HG02759 (cell line): ENCODE measurements at regions not wholly inside any gene's neighbourhood (a gene's known extent, or its start where the extent isn't known, plus 50 kb on each side); places are given as distances from the start of the nearest gene placed in this dataset.

Experiments
- ATAC-seq: cut with Tn5 transposase; IDR thresholded peaks from one replicate; pipeline ENCODE4 v1.9.1; 2021; ENCODE audit warnings: mild to moderate bottlenecking, moderate library complexity; ENCODE audit not compliant: unreplicated experiment

DNA sequence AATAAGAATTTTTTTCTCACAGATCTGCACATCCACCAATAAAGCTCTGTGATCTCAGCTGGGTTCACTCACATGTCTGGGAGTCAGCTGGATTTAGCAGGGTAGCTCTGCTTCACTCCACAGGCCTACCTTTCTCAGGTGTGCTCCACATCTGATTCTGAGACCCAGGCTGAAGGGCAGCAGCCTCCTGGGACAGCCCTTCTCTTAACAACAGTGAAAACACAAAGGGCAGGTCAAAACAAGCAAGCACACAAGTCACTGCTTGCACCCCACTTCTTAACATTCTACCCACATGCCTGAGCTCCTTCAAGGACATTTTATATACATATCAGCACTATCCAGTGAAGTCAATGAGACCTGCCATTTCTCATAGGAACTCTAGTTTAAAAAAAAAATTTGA lies 96.0 kb upstream of the MAP3K4 start:
- no peak for ATAC-seq

GRCh38 chr6:160899671-160900430 lies 91.7 kb upstream of the MAP3K4 start:
- no peak for ATAC-seq

GRCh38 chr6:160911949-160912348 lies 79.6 kb upstream of the MAP3K4 start:
- ATAC-seq = no peak

DNA sequence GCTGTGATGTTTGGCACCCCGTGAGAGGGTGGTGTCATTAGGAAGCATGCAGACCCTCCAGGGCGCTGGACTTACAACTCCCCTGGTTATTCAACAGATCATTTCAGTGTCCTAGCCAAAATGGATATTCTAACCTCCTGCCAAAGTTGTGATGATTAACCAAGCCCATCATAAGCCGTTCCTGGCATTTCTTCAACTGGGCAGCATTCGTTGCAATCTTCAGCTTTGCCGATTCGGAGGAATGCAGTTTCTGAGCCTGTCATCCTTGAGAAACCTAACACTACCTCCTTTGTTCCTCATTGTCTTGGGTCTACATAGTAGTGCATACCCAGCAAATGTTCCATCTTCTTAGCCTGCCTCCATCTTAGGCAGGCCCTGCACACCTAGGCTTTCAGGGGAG lies 79.2 kb upstream of the MAP3K4 start:
- ATAC-seq = no peak

DNA sequence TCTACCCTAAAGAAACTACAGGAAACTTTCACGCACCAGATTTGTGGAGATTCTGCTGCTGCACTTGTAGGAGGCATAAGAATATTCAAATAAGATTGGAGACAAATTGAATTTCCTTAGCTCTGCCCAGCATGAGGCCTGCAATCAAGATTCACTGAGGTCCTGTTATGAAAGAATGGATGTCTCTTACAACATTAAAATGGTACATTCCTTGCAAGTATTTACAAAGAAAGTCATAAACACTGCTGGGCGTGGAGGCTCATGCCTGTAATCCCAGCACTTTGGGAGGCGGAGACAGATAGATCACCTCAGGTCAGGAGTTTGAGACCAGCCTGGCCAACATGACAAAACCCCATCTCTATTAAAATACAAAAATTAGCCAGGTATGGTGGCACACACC lies 74.0 kb upstream of the MAP3K4 start:
- no peak for ATAC-seq

- ATAC-seq = no peak
These were observed 71.7 kb upstream of the MAP3K4 start for GRCh38 chr6:160919723-160920440.

GRCh38 chr6:160921095-160921494 lies 70.5 kb upstream of the MAP3K4 start:
- no peak for ATAC-seq

- ATAC-seq = no peak
These were observed 65.0 kb upstream of the MAP3K4 start for GRCh38 chr6:160926281-160927276.

- ATAC-seq = no peak
These were observed 64.2 kb upstream of the MAP3K4 start for GRCh38 chr6:160927416-160927815.

GRCh38 chr6:160929361-160929760 lies 62.2 kb upstream of the MAP3K4 start:
- ATAC-seq = no peak

GRCh38 chr6:160929831-160930230 lies 61.7 kb upstream of the MAP3K4 start:
- no peak for ATAC-seq

DNA sequence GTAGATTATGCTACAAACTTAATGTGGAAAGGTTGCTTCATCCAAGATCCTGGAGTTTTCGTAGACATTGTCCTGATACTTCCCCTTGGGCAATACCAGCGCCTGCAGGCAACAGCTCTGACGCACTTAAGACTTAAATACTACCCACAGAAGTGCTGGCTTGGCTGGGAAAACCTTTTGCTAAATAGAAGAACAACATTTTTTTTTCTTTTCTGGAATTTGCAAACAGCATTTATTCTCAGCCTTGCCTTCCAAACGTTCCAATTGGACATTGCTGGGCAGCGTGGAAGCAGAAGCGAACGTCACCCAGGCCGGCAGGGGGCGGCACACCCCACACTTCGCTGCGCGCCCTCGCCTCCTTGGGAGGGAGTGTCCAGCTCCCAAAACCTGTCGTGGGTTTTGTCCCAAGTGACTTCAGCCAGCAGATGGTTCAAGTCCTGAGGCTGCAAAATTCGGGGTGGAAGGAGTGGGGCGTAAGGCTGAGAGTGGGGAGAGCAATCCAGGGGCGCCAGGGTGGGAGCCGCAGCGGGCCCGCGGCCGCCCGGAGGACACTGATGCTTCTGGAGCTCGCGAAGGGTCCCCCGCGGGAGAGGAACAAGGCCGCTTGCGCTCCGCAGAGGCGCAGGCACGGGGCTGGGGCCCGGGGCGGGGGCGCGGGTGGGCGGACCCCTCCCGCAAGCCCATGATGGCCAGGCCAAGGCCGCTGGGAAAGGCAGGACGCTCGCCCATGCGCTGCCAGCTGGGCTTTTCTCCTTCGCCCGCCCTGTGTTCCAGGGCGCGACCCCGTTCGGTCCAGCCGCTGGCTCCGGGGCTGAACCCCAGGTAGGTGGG lies 60.8 kb upstream of the MAP3K4 start:
- peak; percentile 86 for ATAC-seq

- no peak for ATAC-seq
These were observed 59.9 kb upstream of the MAP3K4 start for GRCh38 chr6:160931378-160932310.

GRCh38 chr6:160933256-160933655 lies 58.3 kb upstream of the MAP3K4 start:
- ATAC-seq = no peak

DNA sequence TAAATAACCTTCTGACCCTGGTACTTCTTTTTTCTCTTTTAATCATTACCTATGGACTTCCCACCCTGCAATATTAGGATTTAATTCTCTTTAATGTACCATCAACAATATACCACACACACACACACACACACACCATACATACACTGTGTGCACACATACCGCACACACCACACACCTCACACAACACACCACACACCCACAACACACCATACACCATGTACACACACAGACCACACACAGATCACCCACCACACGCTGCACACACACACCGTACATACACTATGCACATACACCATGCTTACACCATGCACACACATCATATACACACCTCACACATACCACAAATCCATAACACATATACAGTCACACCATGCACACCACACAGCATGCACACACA lies 57.4 kb upstream of the MAP3K4 start:
- no peak for ATAC-seq

DNA sequence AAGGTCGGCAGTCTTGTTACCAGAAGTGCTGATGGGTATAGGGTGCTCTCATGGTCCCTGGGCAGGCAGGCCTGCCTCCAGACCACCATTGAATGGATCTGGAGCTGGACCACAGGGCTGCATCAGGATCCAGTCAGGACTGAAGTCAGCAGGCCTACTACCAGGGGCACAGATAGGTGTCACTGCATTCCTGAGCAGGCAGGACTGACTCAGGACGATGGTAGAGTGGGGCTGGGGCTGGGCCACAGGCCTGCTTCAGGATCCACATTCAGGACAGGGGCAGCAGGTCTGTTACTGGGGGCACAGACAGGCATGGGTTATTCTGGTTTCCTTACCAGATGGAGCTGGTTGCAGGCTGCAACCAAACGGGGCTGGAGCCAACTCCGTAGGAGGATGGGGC lies 51.4 kb upstream of the MAP3K4 start:
- ATAC-seq = no peak
